ENCODE measurements at regions not wholly inside any gene's neighbourhood (a gene's known extent, or its start where the extent isn't known, plus 50 kb on each side); places are given as distances from the start of the nearest gene placed in this dataset.

DNA sequence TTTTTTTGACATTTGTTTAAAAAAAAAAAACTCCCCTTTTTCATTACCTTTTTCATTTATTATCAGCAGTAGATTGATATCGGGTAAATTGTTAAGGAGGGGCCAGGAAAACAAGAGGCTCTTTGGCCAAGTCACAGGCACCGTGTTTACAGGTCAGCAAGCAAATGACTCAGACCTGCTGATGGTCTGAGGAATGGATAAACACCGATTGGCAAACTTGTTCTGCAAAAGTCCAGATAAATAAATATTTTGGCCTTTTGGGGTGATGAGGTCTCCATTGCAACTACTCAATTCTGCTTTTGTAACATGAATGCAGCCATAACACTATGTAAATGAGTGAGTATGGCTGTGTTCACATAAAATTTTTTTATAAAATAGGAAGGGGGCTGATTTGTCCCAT lies 94.0 kb downstream of the RPS29 start:
- no peak overlapping the region for H2AFZ ChIP-seq (ENCODE audit: low read length)
- H3K27me3 ChIP-seq (ENCODE audit: insufficient read depth, low read length) = no peaks in the 10 kb centered on the region
- TF ChIP-seq EZH2 (IDR thresholded peaks at IDR 0.05; ENCODE audit: borderline replicate concordance, low read length) (no peak), CTCF (IDR thresholded peaks at IDR 0.05; ENCODE audit: low read length) (no peak)

DNA sequence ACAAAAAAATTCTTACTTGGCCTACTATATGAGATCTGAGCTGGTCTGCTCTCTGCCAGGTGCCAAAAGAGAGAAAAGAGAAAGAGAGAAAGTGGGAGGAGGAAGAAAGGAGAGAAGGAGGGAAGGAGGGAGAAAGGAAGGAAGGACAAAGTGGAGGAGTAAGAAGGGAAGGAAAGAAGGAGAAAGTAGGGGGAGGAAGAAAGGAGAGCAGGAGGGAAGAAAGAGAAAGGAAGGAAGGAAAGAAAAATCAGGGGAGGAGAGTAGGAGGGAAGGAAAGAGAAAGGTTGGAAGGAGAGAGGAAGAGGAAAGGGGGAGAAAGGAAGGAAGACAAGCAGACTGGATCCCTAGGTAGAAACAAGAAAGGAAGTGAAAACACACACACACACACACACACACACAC lies 96.8 kb downstream of the RPS29 start:
- Histone ChIP-seq H3K9me2 (ENCODE audit: low read depth, low read length) (no peaks in the 10 kb centered on the region), H4K20me1 (ENCODE audit: insufficient read depth, low read length) (no peaks in the 10 kb centered on the region), H3K4me1 (ENCODE audit: insufficient read depth, low read length, severe bottlenecking) (no peaks in the 10 kb centered on the region), H3K36me3 (ENCODE audit: insufficient read depth, low read length) (no peaks in the 10 kb centered on the region), H3K4me2 (ENCODE audit: low read length) (no peak overlapping the region), H3K27ac (ENCODE audit: low read depth, low read length, poor library complexity, severe bottlenecking) (no peak overlapping the region), H3K27me3 (ENCODE audit: insufficient read depth, low read length) (no peaks in the 10 kb centered on the region), H3K79me2 (ENCODE audit: insufficient read depth, low read length) (no peaks in the 10 kb centered on the region), H2AFZ (ENCODE audit: low read length) (no peak overlapping the region), H3K9ac (ENCODE audit: low read length) (no peak overlapping the region), H3F3A (ENCODE audit: insufficient read depth, low read length) (no peaks in the 10 kb centered on the region), H3K9me3 (ENCODE audit: low read length) (no peaks in the 10 kb centered on the region), H3K4me3 (ENCODE audit: low read depth, low read length, poor library complexity, severe bottlenecking) (no peak overlapping the region)
- TF ChIP-seq EZH2 (IDR thresholded peaks at IDR 0.05; ENCODE audit: borderline replicate concordance, low read length) (no peak), CTCF (IDR thresholded peaks at IDR 0.05; ENCODE audit: low read length) (no peak)

More for the DNA sequence above, 94.0 kb downstream of the RPS29 start:
- H3K4me1 ChIP-seq (ENCODE audit: insufficient read depth, low read length, severe bottlenecking) = no peaks in the 10 kb centered on the region
- H3K4me2 ChIP-seq (ENCODE audit: low read length) = no peak overlapping the region
- no peaks in the 10 kb centered on the region for H4K20me1 ChIP-seq (ENCODE audit: insufficient read depth, low read length)
- no peaks in the 10 kb centered on the region for H3F3A ChIP-seq (ENCODE audit: insufficient read depth, low read length)
- no peak overlapping the region for H3K4me3 ChIP-seq (ENCODE audit: low read depth, low read length, poor library complexity, severe bottlenecking)
- H3K27ac ChIP-seq (ENCODE audit: low read depth, low read length, poor library complexity, severe bottlenecking) = no peak overlapping the region
- no peaks in the 10 kb centered on the region for H3K79me2 ChIP-seq (ENCODE audit: insufficient read depth, low read length)
- no peaks in the 10 kb centered on the region for H3K9me2 ChIP-seq (ENCODE audit: low read depth, low read length)
- H3K9me3 ChIP-seq (ENCODE audit: low read length) = no peaks in the 10 kb centered on the region
- no peak overlapping the region for H3K9ac ChIP-seq (ENCODE audit: low read length)
- no peaks in the 10 kb centered on the region for H3K36me3 ChIP-seq (ENCODE audit: insufficient read depth, low read length)

DNA sequence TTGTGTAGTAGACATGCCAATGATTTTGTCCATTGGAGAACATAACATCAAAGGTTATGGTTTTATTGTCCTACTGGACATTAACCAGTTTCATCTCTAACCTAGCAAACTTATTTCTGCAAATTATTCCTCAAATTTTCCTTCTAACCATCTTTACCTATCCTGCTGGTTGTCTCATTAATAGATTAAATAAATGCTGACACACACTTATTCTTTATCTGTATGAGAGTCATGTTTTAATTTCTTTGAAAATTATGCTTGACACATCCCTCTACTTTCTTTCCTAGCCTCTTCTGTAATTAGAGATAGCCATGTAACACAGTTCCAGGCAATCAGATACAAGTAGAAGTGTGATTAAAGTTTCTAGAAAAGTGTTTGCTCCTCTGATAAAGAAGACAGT lies 98.9 kb downstream of the RPS29 start:
- Histone ChIP-seq H3K4me3 (ENCODE audit: low read depth, low read length, poor library complexity, severe bottlenecking) (no peak overlapping the region), H3K9me3 (ENCODE audit: low read length) (no peaks in the 10 kb centered on the region), H3K79me2 (ENCODE audit: insufficient read depth, low read length) (no peaks in the 10 kb centered on the region), H3K9ac (ENCODE audit: low read length) (no peak overlapping the region), H3F3A (ENCODE audit: insufficient read depth, low read length) (no peaks in the 10 kb centered on the region), H3K4me2 (ENCODE audit: low read length) (no peak overlapping the region), H3K9me2 (ENCODE audit: low read depth, low read length) (no peaks in the 10 kb centered on the region), H3K4me1 (ENCODE audit: insufficient read depth, low read length, severe bottlenecking) (no peaks in the 10 kb centered on the region), H3K27ac (ENCODE audit: low read depth, low read length, poor library complexity, severe bottlenecking) (no peak overlapping the region), H3K27me3 (ENCODE audit: insufficient read depth, low read length) (no peaks in the 10 kb centered on the region), H4K20me1 (ENCODE audit: insufficient read depth, low read length) (no peaks in the 10 kb centered on the region), H3K36me3 (ENCODE audit: insufficient read depth, low read length) (no peaks in the 10 kb centered on the region), H2AFZ (ENCODE audit: low read length) (no peak overlapping the region)
- TF ChIP-seq CTCF (IDR thresholded peaks at IDR 0.05; ENCODE audit: low read length) = no peak
- no peak for TF ChIP-seq EZH2 (IDR thresholded peaks at IDR 0.05; ENCODE audit: borderline replicate concordance, low read length)
